ENCODE measurements at regions not wholly inside any gene's neighbourhood (a gene's known extent, or its start where the extent isn't known, plus 50 kb on each side); places are given as distances from the start of the nearest gene placed in this dataset.

DNA sequence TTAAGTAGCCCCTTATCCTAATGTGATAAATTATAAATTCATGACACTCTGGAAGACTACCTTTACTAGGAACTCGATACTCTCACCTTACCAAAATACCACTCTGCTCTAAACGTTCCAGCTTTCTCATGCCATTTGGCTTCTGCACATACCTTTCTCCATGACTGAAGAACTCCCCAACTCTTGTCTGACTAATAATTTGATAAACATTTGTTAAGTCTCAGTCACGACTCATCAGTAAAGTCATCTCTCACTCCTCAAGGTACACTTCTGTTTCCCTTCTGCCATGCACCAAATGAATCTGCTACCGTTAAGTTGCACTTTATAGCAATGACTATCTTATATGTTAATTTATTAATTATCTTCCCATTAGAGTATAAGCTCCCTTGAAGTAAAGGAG is 498.3 kb upstream of the NOVA1 start:
- TF ChIP-seq POLR2A (IDR thresholded peaks at IDR 0.05; ENCODE audit: low read length) (no peak), GATA1 (IDR thresholded peaks at IDR 0.05; ENCODE audit: low read depth, low read length) (no peak)
